Ovary (tissue), 3 donors: ENCODE measurements at regions not wholly inside any gene's neighbourhood (a gene's known extent, or its start where the extent isn't known, plus 50 kb on each side); places are given as distances from the start of the nearest gene placed in this dataset.

Source experiments
- EP300 ChIP-seq: sonication (generic); formaldehyde crosslinking; IDR thresholded peaks from one replicate; pipeline ENCODE4 v1.6.1; 2017; ENCODE audit warnings: antibody characterized with exemption
- POLR2A ChIP-seq: fragments of 450-650 bp; IDR thresholded peaks from one replicate; pipeline ENCODE4 v1.6.1; 2017; ENCODE audit warnings: antibody characterized with exemption, mild to moderate bottlenecking, moderate library complexity
- TF ChIP-seq, protein P1 (sequence below), 3 donors: fragments of 450-650 bp in 2 of 3; fragments of 200-600 bp in 1 of 3; IDR thresholded peaks; one replicate each; pipeline versions ENCODE4 v1.5.1 to v1.8.0; 2016 to 2022; ENCODE audit warnings: antibody characterized with exemption in 3 of 3, mild to moderate bottlenecking in 1 of 3
- donor health status: DM: no; HTN: no; CAD: no.

DNA sequence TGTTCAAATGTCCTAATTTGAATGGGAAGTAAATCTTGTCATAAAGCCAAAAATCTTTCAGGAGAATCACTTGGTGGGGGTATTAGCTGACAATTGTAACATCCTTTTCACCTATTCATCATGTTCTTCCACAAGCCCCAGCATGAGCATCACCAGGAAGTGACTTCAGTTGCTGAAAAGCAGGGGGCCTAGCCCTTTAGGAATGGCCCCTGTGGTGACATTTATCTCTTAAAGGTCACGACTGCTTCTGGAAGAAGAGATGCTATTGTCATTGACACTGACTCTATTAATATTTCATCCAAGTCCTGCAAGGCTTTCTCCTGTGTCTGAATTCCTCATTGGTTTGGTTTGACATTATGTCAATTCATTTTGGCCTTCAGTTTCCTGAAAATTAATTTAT lies 92.6 kb downstream of the OR5AK2 start:
- TF ChIP-seq, protein P1, sequence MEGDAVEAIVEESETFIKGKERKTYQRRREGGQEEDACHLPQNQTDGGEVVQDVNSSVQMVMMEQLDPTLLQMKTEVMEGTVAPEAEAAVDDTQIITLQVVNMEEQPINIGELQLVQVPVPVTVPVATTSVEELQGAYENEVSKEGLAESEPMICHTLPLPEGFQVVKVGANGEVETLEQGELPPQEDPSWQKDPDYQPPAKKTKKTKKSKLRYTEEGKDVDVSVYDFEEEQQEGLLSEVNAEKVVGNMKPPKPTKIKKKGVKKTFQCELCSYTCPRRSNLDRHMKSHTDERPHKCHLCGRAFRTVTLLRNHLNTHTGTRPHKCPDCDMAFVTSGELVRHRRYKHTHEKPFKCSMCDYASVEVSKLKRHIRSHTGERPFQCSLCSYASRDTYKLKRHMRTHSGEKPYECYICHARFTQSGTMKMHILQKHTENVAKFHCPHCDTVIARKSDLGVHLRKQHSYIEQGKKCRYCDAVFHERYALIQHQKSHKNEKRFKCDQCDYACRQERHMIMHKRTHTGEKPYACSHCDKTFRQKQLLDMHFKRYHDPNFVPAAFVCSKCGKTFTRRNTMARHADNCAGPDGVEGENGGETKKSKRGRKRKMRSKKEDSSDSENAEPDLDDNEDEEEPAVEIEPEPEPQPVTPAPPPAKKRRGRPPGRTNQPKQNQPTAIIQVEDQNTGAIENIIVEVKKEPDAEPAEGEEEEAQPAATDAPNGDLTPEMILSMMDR (IDR thresholded peaks at IDR 0.05), result no peak
- TF ChIP-seq EP300 (no peak), POLR2A (no peak)
